Body of pancreas (tissue), 4 donors: ENCODE measurements at regions not wholly inside any gene's neighbourhood (a gene's known extent, or its start where the extent isn't known, plus 50 kb on each side); places are given as distances from the start of the nearest gene placed in this dataset.

Source experiments
- ATAC-seq: fragments of 150-250 bp; one replicate; pipeline ENCODE4 v1.9.1; 2016
- DNase-seq, 4 donors: peaks; one replicate each; pipeline ENCODE4 v3.0.0-alpha.2; 2019
- H3K27ac ChIP-seq, 4 donors: fragments of 200-600 bp; sonication (generic); 1 replicate in 3 of 4; 2 replicates in 1 of 4; pipeline versions ENCODE4 v1.5.1 to v1.6.1; 2016 to 2019; ENCODE audit warnings: mild to moderate bottlenecking in 1 of 4, mixed read lengths in 1 of 4, moderate library complexity in 1 of 4
- H3K27me3 ChIP-seq, 2 donors: fragments of 200-600 bp; sonication (generic); one replicate each; pipeline ENCODE4 v1.6.0; 2016; ENCODE audit warnings: mild to moderate bottlenecking in 1 of 2
- H3K36me3 ChIP-seq, 2 donors: fragments of 200-600 bp; sonication (generic); replicated peaks in 1 of 2; 2 replicates each; pipeline ENCODE4 v1.5.1; 2016; ENCODE audit warnings: low read depth in 2 of 2; ENCODE audit not compliant: insufficient read depth in 1 of 2
- H3K4me1 ChIP-seq: fragments of 200-600 bp; sonication (generic); one replicate; pipeline ENCODE4 v1.6.0; 2016
- H3K4me3 ChIP-seq, 2 donors: fragments of 200-600 bp; sonication (generic); 1 replicate in 1 of 2; 2 replicates in 1 of 2; pipeline ENCODE4 v1.5.1; 2016 to 2019
- H3K9me3 ChIP-seq, 3 donors: fragments of 200-600 bp; sonication (generic); 1 replicate in 2 of 3; 2 replicates in 1 of 3; pipeline ENCODE4 v1.5.1; 2016
- POLR2A ChIP-seq, 3 donors: fragments of 450-650 bp; IDR thresholded peaks; one replicate each; pipeline ENCODE4 v1.6.1; 2016; ENCODE audit warnings: antibody characterized with exemption in 3 of 3, mild to moderate bottlenecking in 2 of 3
- WGBS, 2 donors: methylation state at CpG; one replicate each; pipeline ENCODE4 v1.1.5; 2017; 5-methylcytosine and 5-hydroxymethylcytosine counted together
- intact Hi-C: fragments of 100-400 bp; cut with DNase I; formaldehyde crosslinking; loops from one replicate; pipeline ENCODE4 v1.15.1; 2023
- TF ChIP-seq, protein P1 (sequence below), 7 experiments: fragments of 450-650 bp in 4 of 7; fragments of 200-600 bp in 3 of 7; sonication (generic) in 3 of 7; IDR thresholded peaks; one replicate each; pipeline ENCODE4 v1.5.1; 2016 to 2019; ENCODE audit warnings: antibody characterized with exemption in 7 of 7

GRCh38 chr4:32169841-32170240 is 1449.7 kb downstream of the PCDH7 start:
- DNase-seq (no peak), ATAC-seq (no peak)
- no peak overlapping the region for H3K27ac ChIP-seq
- TF ChIP-seq, protein P1, sequence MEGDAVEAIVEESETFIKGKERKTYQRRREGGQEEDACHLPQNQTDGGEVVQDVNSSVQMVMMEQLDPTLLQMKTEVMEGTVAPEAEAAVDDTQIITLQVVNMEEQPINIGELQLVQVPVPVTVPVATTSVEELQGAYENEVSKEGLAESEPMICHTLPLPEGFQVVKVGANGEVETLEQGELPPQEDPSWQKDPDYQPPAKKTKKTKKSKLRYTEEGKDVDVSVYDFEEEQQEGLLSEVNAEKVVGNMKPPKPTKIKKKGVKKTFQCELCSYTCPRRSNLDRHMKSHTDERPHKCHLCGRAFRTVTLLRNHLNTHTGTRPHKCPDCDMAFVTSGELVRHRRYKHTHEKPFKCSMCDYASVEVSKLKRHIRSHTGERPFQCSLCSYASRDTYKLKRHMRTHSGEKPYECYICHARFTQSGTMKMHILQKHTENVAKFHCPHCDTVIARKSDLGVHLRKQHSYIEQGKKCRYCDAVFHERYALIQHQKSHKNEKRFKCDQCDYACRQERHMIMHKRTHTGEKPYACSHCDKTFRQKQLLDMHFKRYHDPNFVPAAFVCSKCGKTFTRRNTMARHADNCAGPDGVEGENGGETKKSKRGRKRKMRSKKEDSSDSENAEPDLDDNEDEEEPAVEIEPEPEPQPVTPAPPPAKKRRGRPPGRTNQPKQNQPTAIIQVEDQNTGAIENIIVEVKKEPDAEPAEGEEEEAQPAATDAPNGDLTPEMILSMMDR (IDR thresholded peaks at IDR 0.05): no peak
- TF ChIP-seq POLR2A (IDR thresholded peaks at IDR 0.05): no peak
- no peak overlapping the region for H3K4me3 ChIP-seq
- H3K27me3 ChIP-seq: no peaks in the 10 kb centered on the region
- H3K36me3 ChIP-seq: no peaks in the 10 kb centered on the region
- 76 to 95% methylated on average over 3 of the region's 3 CpGs for WGBS, 2 donors
- no peaks in the 10 kb centered on the region for H3K9me3 ChIP-seq
- H3K4me1 ChIP-seq: no peaks in the 10 kb centered on the region
- intact Hi-C loops: no loop called here

- DNase-seq: no peak
- no peak overlapping the region for H3K27ac ChIP-seq
- 84 to 85% methylated on average over 1 of the region's 1 CpG for WGBS, 2 donors
- intact Hi-C loops: no loop called here
- H3K4me1 ChIP-seq: no peaks in the 10 kb centered on the region
- TF ChIP-seq, protein P1 (IDR thresholded peaks at IDR 0.05): no peak
- TF ChIP-seq POLR2A (IDR thresholded peaks at IDR 0.05): no peak
- H3K9me3 ChIP-seq: no peaks in the 10 kb centered on the region
- H3K36me3 ChIP-seq: no peaks in the 10 kb centered on the region
- no peak overlapping the region for H3K4me3 ChIP-seq
- ATAC-seq: no peak
- H3K27me3 ChIP-seq: no peaks in the 10 kb centered on the region
Measured at GRCh38 chr4:32172086-32172485, 1451.9 kb downstream of the PCDH7 start.

DNA sequence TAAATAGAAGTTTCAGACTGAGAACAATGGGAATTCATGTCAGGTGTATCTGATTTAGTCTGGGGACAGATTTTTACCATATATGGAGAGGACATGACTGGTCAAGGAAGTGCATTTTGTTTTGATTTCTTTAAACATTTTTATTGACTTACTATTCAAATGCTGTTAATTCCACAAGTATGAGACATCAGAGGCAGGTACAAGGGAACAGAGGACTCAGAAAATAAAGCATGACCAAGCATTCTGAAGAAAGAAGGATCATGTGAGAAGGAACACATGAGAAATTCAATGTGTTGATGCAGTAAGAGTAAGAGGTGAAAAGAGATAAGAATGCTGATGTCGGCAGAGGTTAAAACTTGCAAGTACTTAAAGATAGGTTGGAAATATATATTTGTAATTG is 1452.6 kb downstream of the PCDH7 start:
- 75 to 82% methylated on average over 1 of the region's 1 CpG for WGBS, 2 donors
- Histone ChIP-seq H3K4me3 (no peak overlapping the region), H3K27ac (no peak overlapping the region), H3K36me3 (no peaks in the 10 kb centered on the region), H3K9me3 (no peaks in the 10 kb centered on the region), H3K27me3 (no peaks in the 10 kb centered on the region), H3K4me1 (no peaks in the 10 kb centered on the region)
- DNase-seq (no peak), ATAC-seq (no peak)
- intact Hi-C loops: no loop called here
- TF ChIP-seq POLR2A (IDR thresholded peaks at IDR 0.05): no peak
- TF ChIP-seq, protein P1 (IDR thresholded peaks at IDR 0.05): no peak

- TF ChIP-seq POLR2A (IDR thresholded peaks at IDR 0.05): no peak
- TF ChIP-seq, protein P1 (IDR thresholded peaks at IDR 0.05): no peak
- Histone ChIP-seq H3K27ac (no peak overlapping the region), H3K4me3 (no peak overlapping the region), H3K4me1 (no peaks in the 10 kb centered on the region), H3K36me3 (no peaks in the 10 kb centered on the region), H3K9me3 (no peaks in the 10 kb centered on the region), H3K27me3 (no peaks in the 10 kb centered on the region)
- no peak for ATAC-seq
- no peak for DNase-seq
- intact Hi-C loops: no loop called here
Measured at GRCh38 chr4:32180086-32180485, 1459.9 kb downstream of the PCDH7 start.

DNA sequence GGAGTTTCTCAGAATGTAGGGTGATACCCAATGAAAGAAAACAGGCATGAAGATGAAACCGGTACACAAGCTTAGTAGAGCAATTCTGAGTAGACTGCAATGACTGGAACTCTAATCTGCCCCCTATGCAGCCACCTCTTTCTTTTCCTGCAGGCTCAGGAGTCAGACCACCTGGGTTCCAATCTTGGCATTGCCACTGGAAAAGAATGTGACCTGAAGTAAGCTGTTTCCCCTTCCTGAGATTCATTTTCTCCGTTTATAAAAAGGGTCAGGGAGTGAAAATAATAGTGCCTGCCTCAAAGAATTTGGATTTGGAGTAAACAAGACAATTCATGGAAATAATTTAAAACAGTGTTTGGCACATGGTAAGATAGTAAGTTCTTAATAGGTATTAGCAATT is 1464.0 kb downstream of the PCDH7 start:
- DNase-seq: no peak
- Histone ChIP-seq H3K4me3 (no peak overlapping the region), H3K4me1 (no peaks in the 10 kb centered on the region), H3K36me3 (no peaks in the 10 kb centered on the region), H3K9me3 (no peaks in the 10 kb centered on the region), H3K27ac (no peak overlapping the region), H3K27me3 (no peaks in the 10 kb centered on the region)
- WGBS, 2 donors: 44 to 53% methylated on average over 2 of the region's 2 CpGs
- TF ChIP-seq, protein P1 (IDR thresholded peaks at IDR 0.05): no peak
- TF ChIP-seq POLR2A (IDR thresholded peaks at IDR 0.05): no peak
- ATAC-seq: no peak
- intact Hi-C loops: no loop called here
